ENCODE measurements at regions not wholly inside any gene's neighbourhood (a gene's known extent, or its start where the extent isn't known, plus 50 kb on each side); places are given as distances from the start of the nearest gene placed in this dataset.

- ATAC-seq, result no peak
- TF ChIP-seq POLR2A (IDR thresholded peaks at IDR 0.05) (no peak), CTCF (IDR thresholded peaks at IDR 0.05) (no peak), POLR2AphosphoS5 (IDR thresholded peaks at IDR 0.05) (no peak), EP300 (IDR thresholded peaks at IDR 0.05) (no peak)
- Histone ChIP-seq H3K4me3 (no peak overlapping the region), H3K36me3 (no peaks in the 10 kb centered on the region), H3K27ac (no peak overlapping the region), H3K4me1 (no peaks in the 10 kb centered on the region), H3K9me3 (no peaks in the 10 kb centered on the region), H3K27me3 (no peaks in the 10 kb centered on the region)
- WGBS, 2 donors (ENCODE audit: low coverage in 1 of 2), result 85 to 88% methylated on average over 3 of the region's 3 CpGs
Observed at GRCh38 chr2:146119586-146119985, 1599.7 kb upstream of the ZEB2 start.

GRCh38 chr2:146108993-146109392, 1589.1 kb upstream of the ZEB2 start:
- Histone ChIP-seq H3K36me3 (no peaks in the 10 kb centered on the region), H3K4me1 (no peaks in the 10 kb centered on the region), H3K4me3 (no peak overlapping the region), H3K27ac (no peak overlapping the region), H3K27me3 (no peaks in the 10 kb centered on the region), H3K9me3 (no peaks in the 10 kb centered on the region)
- no peak for ATAC-seq
- 67% methylated on average over 3 of the region's 3 CpGs; no CpG with 5 or more reads in 1 of the 2 donors for WGBS, 2 donors (ENCODE audit: low coverage in 1 of 2)
- TF ChIP-seq POLR2A (IDR thresholded peaks at IDR 0.05) (no peak), CTCF (IDR thresholded peaks at IDR 0.05) (no peak), EP300 (IDR thresholded peaks at IDR 0.05) (no peak), POLR2AphosphoS5 (IDR thresholded peaks at IDR 0.05) (no peak)

DNA sequence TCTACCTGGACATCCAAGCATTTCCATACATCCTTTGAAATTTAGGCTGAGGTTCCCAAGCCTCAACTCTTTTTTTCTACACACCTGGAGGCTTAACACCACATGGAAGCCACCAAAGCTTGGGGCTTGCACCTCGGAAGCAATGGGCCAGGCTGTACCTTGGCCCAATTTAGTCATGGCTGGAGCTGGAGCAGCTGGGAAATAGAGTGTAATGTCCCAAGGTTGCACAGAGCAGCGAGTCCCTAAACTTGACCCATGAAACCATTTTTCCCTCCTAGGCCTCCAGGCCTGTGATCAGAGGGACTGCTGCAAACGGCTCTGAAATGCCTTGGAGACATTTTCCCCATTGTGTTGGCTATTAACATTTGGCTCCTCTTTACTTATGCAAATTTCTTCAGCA, 1574.3 kb upstream of the ZEB2 start:
- Histone ChIP-seq H3K36me3 (no peaks in the 10 kb centered on the region), H3K27ac (no peak overlapping the region), H3K27me3 (no peaks in the 10 kb centered on the region), H3K4me1 (no peaks in the 10 kb centered on the region), H3K4me3 (no peak overlapping the region), H3K9me3 (peaks cover 0 to 26% (median 0%) of the 10 kb centered on the region in 3 donors)
- TF ChIP-seq EP300 (IDR thresholded peaks at IDR 0.05) (no peak), CTCF (IDR thresholded peaks at IDR 0.05) (no peak), POLR2AphosphoS5 (IDR thresholded peaks at IDR 0.05) (no peak), POLR2A (IDR thresholded peaks at IDR 0.05) (no peak)
- no peak for ATAC-seq
- WGBS, 2 donors (ENCODE audit: low coverage in 1 of 2), result 69 to 100% methylated on average over 2 of the region's 3 CpGs

DNA sequence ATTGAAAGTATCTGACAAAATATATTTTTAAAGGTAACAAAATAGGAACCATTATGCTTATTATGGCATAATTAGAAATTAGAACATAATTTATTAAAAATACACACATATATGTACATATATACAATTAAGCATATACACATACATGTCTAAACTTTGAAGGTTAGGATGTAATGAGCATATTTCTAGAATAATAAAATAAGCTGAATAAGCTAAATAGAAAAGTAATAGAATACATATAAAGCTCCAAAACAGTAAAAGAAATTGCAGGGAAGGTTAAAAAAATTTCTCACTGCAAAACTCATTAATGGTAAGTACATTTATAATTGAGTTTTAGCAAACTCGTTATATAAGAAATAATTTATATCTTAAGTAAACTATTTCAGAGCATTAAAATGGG, 1561.5 kb upstream of the ZEB2 start:
- Histone ChIP-seq H3K27me3 (no peaks in the 10 kb centered on the region), H3K9me3 (no peaks in the 10 kb centered on the region), H3K4me3 (no peak overlapping the region), H3K36me3 (no peaks in the 10 kb centered on the region), H3K27ac (no peak overlapping the region), H3K4me1 (no peaks in the 10 kb centered on the region)
- TF ChIP-seq POLR2AphosphoS5 (IDR thresholded peaks at IDR 0.05) (no peak), CTCF (IDR thresholded peaks at IDR 0.05) (no peak), EP300 (IDR thresholded peaks at IDR 0.05) (no peak), POLR2A (IDR thresholded peaks at IDR 0.05) (no peak)
- ATAC-seq, result no peak
- WGBS, 2 donors (ENCODE audit: low coverage in 1 of 2), result 76 to 88% methylated on average over 1 of the region's 1 CpG

DNA sequence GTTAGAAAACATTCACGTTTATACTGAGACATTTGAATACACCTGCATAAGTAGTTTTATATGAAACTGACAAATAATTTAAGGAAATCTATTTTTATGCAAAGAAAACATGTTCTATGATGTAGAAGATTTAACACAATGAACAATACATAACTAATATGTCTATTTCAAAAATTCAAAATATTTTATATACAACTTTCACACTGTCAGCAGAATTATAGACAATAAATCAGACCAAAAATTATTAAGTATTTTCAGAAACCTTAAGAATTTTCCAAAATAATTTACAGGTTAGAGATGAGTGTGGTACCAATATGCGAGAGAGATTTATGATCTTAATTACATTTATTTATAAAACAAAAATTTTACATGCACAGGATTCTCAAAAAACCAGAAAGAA, 1561.0 kb upstream of the ZEB2 start:
- no peak for ATAC-seq
- Histone ChIP-seq H3K36me3 (no peaks in the 10 kb centered on the region), H3K9me3 (no peaks in the 10 kb centered on the region), H3K4me1 (no peaks in the 10 kb centered on the region), H3K4me3 (no peak overlapping the region), H3K27ac (no peak overlapping the region), H3K27me3 (no peaks in the 10 kb centered on the region)
- TF ChIP-seq POLR2A (IDR thresholded peaks at IDR 0.05) (no peak), POLR2AphosphoS5 (IDR thresholded peaks at IDR 0.05) (no peak), EP300 (IDR thresholded peaks at IDR 0.05) (no peak)
- 82 to 85% methylated on average over 2 of the region's 2 CpGs for WGBS, 2 donors (ENCODE audit: low coverage in 1 of 2)
